ENCODE measurements at regions not wholly inside any gene's neighbourhood (a gene's known extent, or its start where the extent isn't known, plus 50 kb on each side); places are given as distances from the start of the nearest gene placed in this dataset.

- Histone ChIP-seq H2AFZ (ENCODE audit: control insufficient read depth, low read length) (peak overlapping the region; percentile 88), H3K9me1 (ENCODE audit: control insufficient read depth, extremely low read depth, insufficient read depth, low read length) (no peaks in the 10 kb centered on the region), H3K4me2 (ENCODE audit: control insufficient read depth, extremely low read depth, insufficient read depth, low read depth, low read length) (peak overlapping the region; percentile 81), H3K4me1 (ENCODE audit: control insufficient read depth, extremely low read depth, insufficient read depth, low read length) (peaks cover 28% of the 10 kb centered on the region), H3K36me3 (ENCODE audit: control insufficient read depth in 2 of 2, extremely low read depth in 1 of 2, insufficient read depth in 2 of 2, low read length in 2 of 2) (no peaks in the 10 kb centered on the region), H3K27me3 (ENCODE audit: control insufficient read depth, extremely low read depth, insufficient read depth, low read length) (no peaks in the 10 kb centered on the region), H3K9ac (ENCODE audit: control insufficient read depth, extremely low read depth, insufficient read depth, low read length) (peak overlapping the region; percentile 77), H3K9me3 (ENCODE audit: control insufficient read depth, low read depth, low read length) (no peaks in the 10 kb centered on the region), H3K27ac (ENCODE audit: control insufficient read depth, insufficient read depth, low read length) (peak overlapping the region; percentile 96), H4K20me1 (ENCODE audit: control insufficient read depth, extremely low read depth, insufficient read depth, low read length) (no peaks in the 10 kb centered on the region), H3K4me3 (ENCODE audit: control insufficient read depth in 2 of 3, extremely low read depth in 1 of 3, insufficient read depth in 2 of 3, low read depth in 1 of 3, low read length in 3 of 3) (no peak overlapping the region), H3K79me2 (ENCODE audit: control insufficient read depth, insufficient read depth, low read length) (no peaks in the 10 kb centered on the region)
- DNase-seq (ENCODE audit: low read depth, low spot score), result no peak
- TF ChIP-seq CTCF (optimal IDR thresholded peaks at IDR 0.05 in 1 of 3, IDR thresholded peaks at IDR 0.05 in 1 of 3, conservative IDR thresholded peaks at IDR 0.05 in 1 of 3; ENCODE audit: extremely low read depth in 1 of 3, insufficient read depth in 2 of 3, low read length in 3 of 3) (no peak), EZH2 (IDR thresholded peaks at IDR 0.05; ENCODE audit: low read length) (no peak)
- dilution Hi-C loops (cut with MboI; ENCODE audit: extremely low pct_ligation_motif_present, low sequenced_read_pairs), result no loop called here
- peak; percentile 36 for FAIRE-seq
Measured at GRCh38 chr9:13899924-13900323, 414.0 kb downstream of the NFIB start.

GRCh38 chr9:13898957-13899356, 415.0 kb downstream of the NFIB start:
- Histone ChIP-seq H3K9me3 (ENCODE audit: control insufficient read depth, low read depth, low read length) (no peaks in the 10 kb centered on the region), H4K20me1 (ENCODE audit: control insufficient read depth, extremely low read depth, insufficient read depth, low read length) (no peaks in the 10 kb centered on the region), H3K4me3 (ENCODE audit: control insufficient read depth in 2 of 3, extremely low read depth in 1 of 3, insufficient read depth in 2 of 3, low read depth in 1 of 3, low read length in 3 of 3) (no peak overlapping the region), H3K27me3 (ENCODE audit: control insufficient read depth, extremely low read depth, insufficient read depth, low read length) (no peaks in the 10 kb centered on the region), H3K79me2 (ENCODE audit: control insufficient read depth, insufficient read depth, low read length) (no peaks in the 10 kb centered on the region), H3K9me1 (ENCODE audit: control insufficient read depth, extremely low read depth, insufficient read depth, low read length) (no peaks in the 10 kb centered on the region), H3K4me2 (ENCODE audit: control insufficient read depth, extremely low read depth, insufficient read depth, low read depth, low read length) (no peak overlapping the region), H3K4me1 (ENCODE audit: control insufficient read depth, extremely low read depth, insufficient read depth, low read length) (peaks cover 25% of the 10 kb centered on the region), H2AFZ (ENCODE audit: control insufficient read depth, low read length) (no peak overlapping the region), H3K36me3 (ENCODE audit: control insufficient read depth in 2 of 2, extremely low read depth in 1 of 2, insufficient read depth in 2 of 2, low read length in 2 of 2) (no peaks in the 10 kb centered on the region), H3K27ac (ENCODE audit: control insufficient read depth, insufficient read depth, low read length) (no peak overlapping the region), H3K9ac (ENCODE audit: control insufficient read depth, extremely low read depth, insufficient read depth, low read length) (no peak overlapping the region)
- peak; percentile 67 for FAIRE-seq
- dilution Hi-C loops (cut with MboI; ENCODE audit: extremely low pct_ligation_motif_present, low sequenced_read_pairs), result no loop called here
- DNase-seq (ENCODE audit: low read depth, low spot score), result no peak
- TF ChIP-seq EZH2 (IDR thresholded peaks at IDR 0.05; ENCODE audit: low read length) (no peak), CTCF (optimal IDR thresholded peaks at IDR 0.05 in 1 of 3, IDR thresholded peaks at IDR 0.05 in 1 of 3, conservative IDR thresholded peaks at IDR 0.05 in 1 of 3; ENCODE audit: extremely low read depth in 1 of 3, insufficient read depth in 2 of 3, low read length in 3 of 3) (no peak)

Data from keratinocyte (primary cell).